H9 (cell line): ENCODE measurements at regions not wholly inside any gene's neighbourhood (a gene's known extent, or its start where the extent isn't known, plus 50 kb on each side); places are given as distances from the start of the nearest gene placed in this dataset.

ENCODE experiments used
- DNase-seq: peaks from one replicate; pipeline ENCODE4 v3.0.0-alpha.2; 2017
- H2AFZ ChIP-seq: one replicate; pipeline ENCODE4 v1.6.1; 2013; ENCODE audit warnings: mild to moderate bottlenecking, low read length, control low read depth, moderate library complexity
- H2AK5ac ChIP-seq: 2 replicates; pipeline ENCODE4 v1.6.1; 2013; ENCODE audit warnings: low read length, control low read depth, mixed read lengths; ENCODE audit not compliant: insufficient read length
- H2BK120ac ChIP-seq: one replicate; pipeline ENCODE4 v1.6.1; 2013; ENCODE audit warnings: low read depth, mild to moderate bottlenecking, low read length, control low read depth, inconsistent platforms; ENCODE audit not compliant: poor library complexity, severe bottlenecking
- H2BK12ac ChIP-seq: 2 replicates; pipeline ENCODE4 v1.6.1; 2013; ENCODE audit warnings: low read length, control low read depth, mixed read lengths, low read depth; ENCODE audit not compliant: insufficient read length
- H2BK15ac ChIP-seq: 2 replicates; pipeline ENCODE4 v1.6.1; 2013; ENCODE audit warnings: low read depth, low read length, control low read depth
- H2BK20ac ChIP-seq: one replicate; pipeline ENCODE4 v1.6.1; 2013; ENCODE audit warnings: low read depth, mild to moderate bottlenecking, low read length, control low read depth, inconsistent platforms; ENCODE audit not compliant: poor library complexity, severe bottlenecking
- H2BK5ac ChIP-seq: 2 replicates; pipeline ENCODE4 v1.6.1; 2013; ENCODE audit warnings: low read length, control low read depth, mixed read lengths; ENCODE audit not compliant: insufficient read length
- H3K14ac ChIP-seq: 2 replicates; pipeline ENCODE4 v1.6.1; 2013; ENCODE audit warnings: low read length, control low read depth; ENCODE audit not compliant: insufficient read depth
- H3K18ac ChIP-seq: 2 replicates; pipeline ENCODE4 v1.6.1; 2013; ENCODE audit warnings: low read depth, mild to moderate bottlenecking, mixed read lengths, low read length, control low read depth; ENCODE audit not compliant: insufficient read length
- H3K23ac ChIP-seq: 2 replicates; pipeline ENCODE4 v1.6.1; 2013; ENCODE audit warnings: low read length, control low read depth, mixed read lengths, low read depth; ENCODE audit not compliant: insufficient read length
- H3K23me2 ChIP-seq: 2 replicates; pipeline ENCODE4 v1.6.1; 2013; ENCODE audit warnings: low read depth, mild to moderate bottlenecking, mixed read lengths, low read length, control low read depth; ENCODE audit not compliant: insufficient read length, poor library complexity, severe bottlenecking
- H3K27ac ChIP-seq: 2 replicates; pipeline ENCODE4 v1.5.1; 2013; ENCODE audit warnings: low read length, control low read depth, mixed read lengths, low read depth; ENCODE audit not compliant: insufficient read length
- H3K27me3 ChIP-seq: 2 replicates; pipeline ENCODE4 v1.6.1; 2013; ENCODE audit warnings: low read length, control low read depth, inconsistent platforms; ENCODE audit not compliant: insufficient read depth
- H3K4ac ChIP-seq: 2 replicates; pipeline ENCODE4 v1.6.1; 2013; ENCODE audit warnings: low read depth, mild to moderate bottlenecking, control low read depth, inconsistent platforms, low read length, moderate library complexity
- H3K4me1 ChIP-seq: 2 replicates; pipeline ENCODE4 v1.6.1; 2013; ENCODE audit warnings: low read length, control low read depth, inconsistent platforms; ENCODE audit not compliant: insufficient read depth
- H3K4me2 ChIP-seq: 2 replicates; pipeline ENCODE4 v1.6.1; 2013; ENCODE audit warnings: low read length, control low read depth, mixed read lengths; ENCODE audit not compliant: insufficient read length, insufficient read depth
- H3K56ac ChIP-seq: 2 replicates; pipeline ENCODE4 v1.6.1; 2013; ENCODE audit warnings: low read depth, mild to moderate bottlenecking, mixed read lengths, low read length, control low read depth; ENCODE audit not compliant: insufficient read length
- H3K79me1 ChIP-seq: 2 replicates; pipeline ENCODE4 v1.6.1; 2013; ENCODE audit warnings: low read depth, mild to moderate bottlenecking, moderate library complexity, low read length, control low read depth, inconsistent platforms; ENCODE audit not compliant: insufficient read depth, poor library complexity, severe bottlenecking
- H3K79me2 ChIP-seq: 2 replicates; pipeline ENCODE4 v1.6.1; 2013; ENCODE audit warnings: low read length, control low read depth, inconsistent platforms; ENCODE audit not compliant: insufficient read depth
- H3K9ac ChIP-seq: 2 replicates; pipeline ENCODE4 v1.6.1; 2013; ENCODE audit warnings: low read length, control low read depth, mixed read lengths; ENCODE audit not compliant: insufficient read length; ENCODE audit errors: extremely low read depth
- H3K9me3 ChIP-seq: one replicate; pipeline ENCODE4 v1.6.1; 2013; ENCODE audit warnings: low read depth, low read length, inconsistent platforms; ENCODE audit not compliant: control insufficient read depth
- H3T11ph ChIP-seq: one replicate; pipeline ENCODE4 v1.6.1; 2013; ENCODE audit warnings: mild to moderate bottlenecking, low read length, control low read depth, inconsistent platforms
- H4K20me1 ChIP-seq: one replicate; pipeline ENCODE4 v1.6.1; 2013; ENCODE audit not compliant: control insufficient read depth, insufficient read length, insufficient read depth
- H4K5ac ChIP-seq: 2 replicates; pipeline ENCODE4 v1.6.1; 2013; ENCODE audit warnings: low read depth, mild to moderate bottlenecking, mixed read lengths, low read length, control low read depth; ENCODE audit not compliant: insufficient read length
- H4K8ac ChIP-seq: replicated peaks from 2 replicates; pipeline ENCODE4 v1.6.1; 2013; ENCODE audit warnings: low read length, control low read depth, mixed read lengths, low read depth; ENCODE audit not compliant: insufficient read length
- H4K91ac ChIP-seq: 2 replicates; pipeline ENCODE4 v1.6.1; 2013; ENCODE audit warnings: low read depth, mild to moderate bottlenecking, moderate library complexity, mixed read lengths, low read length, control low read depth; ENCODE audit not compliant: insufficient read length
- H3K27ac Mint-ChIP-seq, 3 experiments: 2 replicates in 2 of 3; 3 replicates in 1 of 3; pipeline ENCODE4 v1.8.0; 2020 to 2021; ENCODE audit warnings: mixed read lengths in 3 of 3, mild to moderate bottlenecking in 1 of 3, moderate library complexity in 1 of 3
- H3K27me3 Mint-ChIP-seq: 2 replicates; pipeline ENCODE4 v1.8.0; 2021; ENCODE audit warnings: low read depth, mild to moderate bottlenecking, moderate library complexity, mixed read lengths
- H3K36me3 Mint-ChIP-seq, 3 experiments: 2 replicates in 2 of 3; 3 replicates in 1 of 3; pipeline ENCODE4 v1.8.0; 2020 to 2021; ENCODE audit warnings: low read depth in 3 of 3, mixed read lengths in 3 of 3; ENCODE audit not compliant: insufficient read depth in 1 of 3
- H3K4me1 Mint-ChIP-seq, 2 experiments: 2 replicates each; pipeline ENCODE4 v1.8.0; 2020; ENCODE audit warnings: mixed read lengths in 2 of 2
- H3K4me3 Mint-ChIP-seq, 2 experiments: 2 replicates in 1 of 2; 3 replicates in 1 of 2; pipeline ENCODE4 v1.8.0; 2020 to 2021; ENCODE audit warnings: mild to moderate bottlenecking in 2 of 2, mixed read lengths in 2 of 2, moderate library complexity in 1 of 2
- H3K9me3 Mint-ChIP-seq, 2 experiments: 2 replicates in 1 of 2; 3 replicates in 1 of 2; pipeline ENCODE4 v1.8.0; 2020; ENCODE audit warnings: mild to moderate bottlenecking in 2 of 2, mixed read lengths in 2 of 2, moderate library complexity in 1 of 2
- CTCF ChIP-seq: fragments of 200-600 bp; sonication (generic); conservative IDR thresholded peaks from 3 replicates; pipeline ENCODE4 v1.8.0; 2021; ENCODE audit warnings: antibody characterized with exemption, mild to moderate bottlenecking
- WGBS: extraction: QIAGEN DNeasy Blood & Tissue Kit; methylation state at CpG from one replicate; pipeline ENCODE4 v1.1.7; 2013; ENCODE audit warnings: missing lambda C conversion rate, low lambda C conversion rate, mixed read lengths; ENCODE audit not compliant: insufficient read length; ENCODE audit errors: extremely low coverage; 5-methylcytosine and 5-hydroxymethylcytosine counted together

- no peak overlapping the region for H4K91ac ChIP-seq
- no peaks in the 10 kb centered on the region for H3K4me1 ChIP-seq
- DNase-seq, result no peak
- H3K27ac ChIP-seq, result no peak overlapping the region
- no peak overlapping the region for H2BK120ac ChIP-seq
- no peaks in the 10 kb centered on the region for H3K79me1 ChIP-seq
- H3K9me3 Mint-ChIP-seq, result no peaks in the 10 kb centered on the region
- H3K14ac ChIP-seq, result no peak overlapping the region
- H4K8ac ChIP-seq, result no peak overlapping the region
- no peak overlapping the region for H4K5ac ChIP-seq
- H3K4me3 Mint-ChIP-seq, result no peak overlapping the region
- H3K79me2 ChIP-seq, result no peaks in the 10 kb centered on the region
- no peak overlapping the region for H3K4ac ChIP-seq
- H3K23me2 ChIP-seq, result no peaks in the 10 kb centered on the region
- no peaks in the 10 kb centered on the region for H3K36me3 Mint-ChIP-seq
- H3K9me3 ChIP-seq, result no peaks in the 10 kb centered on the region
- no peak for TF ChIP-seq CTCF
- H3T11ph ChIP-seq, result no peak overlapping the region
- no peak overlapping the region for H3K18ac ChIP-seq
- no peak overlapping the region for H3K56ac ChIP-seq
- peaks cover 0 to 2% of the 10 kb centered on the region in 2 experiments; a peak in 1 of 4 replicates for H3K4me1 Mint-ChIP-seq
- H3K4me2 ChIP-seq, result no peak overlapping the region
- H3K27me3 ChIP-seq, result no peaks in the 10 kb centered on the region
- no peak overlapping the region for H3K9ac ChIP-seq
- H2AFZ ChIP-seq, result no peak overlapping the region
- no peak overlapping the region for H2BK20ac ChIP-seq
- peak overlapping the region in 1 of 3 experiments; percentile 57; a peak in 1 of 7 replicates for H3K27ac Mint-ChIP-seq
- H2AK5ac ChIP-seq, result no peak overlapping the region
- no CpG with 5 or more reads among the region's 5 CpGs for WGBS
- no peak overlapping the region for H2BK5ac ChIP-seq
- H3K27me3 Mint-ChIP-seq, result no peaks in the 10 kb centered on the region
- H2BK12ac ChIP-seq, result no peak overlapping the region
- H2BK15ac ChIP-seq, result no peak overlapping the region
- no peaks in the 10 kb centered on the region for H4K20me1 ChIP-seq
- no peak overlapping the region for H3K23ac ChIP-seq
Observed at GRCh38 chr1:239826211-239826610, 265.5 kb upstream of the FMN2 start.
